H1 (cell line): ENCODE measurements at regions not wholly inside any gene's neighbourhood (a gene's known extent, or its start where the extent isn't known, plus 50 kb on each side); places are given as distances from the start of the nearest gene placed in this dataset.

Experiments
- CTCF ChIA-PET: fragments of 300-600 bp; sonication (Branson Sonifier 250); formaldehyde crosslinking; loops from one replicate; lab custom pipeline; 2021; ENCODE audit not compliant: partially characterized antibody; lab: Charles Lee
- POLR2A ChIA-PET: fragments of 300-600 bp; sonication (Branson Sonifier 250); formaldehyde crosslinking; loops from one replicate; lab custom pipeline; 2021; ENCODE audit warnings: inconsistent platforms; ENCODE audit not compliant: partially characterized antibody; lab: Charles Lee
- DNase-seq, 2 experiments: peaks; one replicate each; pipeline versions ENCODE4 v3.0.0 to v3.0.0-alpha.2; 2010 to 2022; ENCODE audit warnings: low spot score in 2 of 2, low read depth in 1 of 2, mixed read lengths in 1 of 2
- FAIRE-seq: peaks from 2 replicates; lab custom pipeline; 2011; peaks lifted over from hg19 to GRCh38; lab: Jason Lieb, UNC
- H2AFZ ChIP-seq: 2 replicates; pipeline ENCODE4 v1.8.1; 2012; ENCODE audit warnings: low read length, inconsistent platforms
- H2AK5ac ChIP-seq: 2 replicates; pipeline ENCODE4 v1.6.1; 2013; ENCODE audit warnings: low read depth, low read length
- H2BK120ac ChIP-seq: replicated peaks from 2 replicates; pipeline ENCODE3; 2013; ENCODE audit warnings: low read depth, low read length, inconsistent platforms
- H2BK12ac ChIP-seq: 2 replicates; pipeline ENCODE4 v1.6.1; 2013; ENCODE audit warnings: low read depth, low read length
- H2BK15ac ChIP-seq: 2 replicates; pipeline ENCODE4 v1.6.1; 2013; ENCODE audit warnings: low read length
- H2BK20ac ChIP-seq: 2 replicates; pipeline ENCODE4 v1.6.1; 2013; ENCODE audit warnings: low read length
- H2BK5ac ChIP-seq: 2 replicates; pipeline ENCODE4 v1.6.1; 2013; ENCODE audit warnings: low read depth, low read length
- H3K14ac ChIP-seq: 2 replicates; pipeline ENCODE4 v1.6.1; 2013; ENCODE audit warnings: inconsistent platforms; ENCODE audit not compliant: insufficient read length
- H3K18ac ChIP-seq: 2 replicates; pipeline ENCODE4 v1.6.1; 2013; ENCODE audit warnings: low read length; ENCODE audit errors: extremely low read depth
- H3K23ac ChIP-seq: 2 replicates; pipeline ENCODE4 v1.6.1; 2013; ENCODE audit warnings: inconsistent platforms; ENCODE audit not compliant: insufficient read length
- H3K23me2 ChIP-seq: 2 replicates; pipeline ENCODE4 v1.6.1; 2013; ENCODE audit warnings: low read depth, low read length
- H3K27ac ChIP-seq: 2 replicates; pipeline ENCODE4 v1.6.1; 2011; ENCODE audit warnings: low read depth, low read length, inconsistent platforms
- H3K27me3 ChIP-seq, 4 experiments: replicated peaks in 1 of 4; 1 replicate in 1 of 4; 2 replicates in 3 of 4; pipeline versions ENCODE4 v1.6.1 to v1.8.1; 2011 to 2013; ENCODE audit warnings: low read length in 3 of 4, mild to moderate bottlenecking in 3 of 4, inconsistent platforms in 2 of 4, mixed read lengths in 2 of 4, moderate library complexity in 1 of 4; ENCODE audit not compliant: control insufficient read depth in 3 of 4, insufficient read depth in 3 of 4; ENCODE audit errors: extremely low read depth in 1 of 4
- H3K36me3 ChIP-seq, 4 experiments: 2 replicates each; pipeline versions ENCODE4 v1.6.1 to v1.8.1; 2011 to 2013; ENCODE audit warnings: mild to moderate bottlenecking in 4 of 4, low read length in 3 of 4, moderate library complexity in 2 of 4, control low read depth in 1 of 4, inconsistent platforms in 1 of 4; ENCODE audit not compliant: insufficient read depth in 4 of 4, control insufficient read depth in 2 of 4
- H3K4ac ChIP-seq: replicated peaks from 2 replicates; pipeline ENCODE3; 2013; ENCODE audit warnings: low read length, low read depth, mixed read lengths, inconsistent platforms; ENCODE audit not compliant: insufficient read length
- H3K4me1 ChIP-seq, 4 experiments: replicated peaks in 1 of 4; 1 replicate in 1 of 4; 2 replicates in 3 of 4; pipeline versions ENCODE4 v1.6.1 to v1.8.1; 2011 to 2013; ENCODE audit warnings: low read length in 3 of 4, inconsistent platforms in 2 of 4, mixed read lengths in 1 of 4; ENCODE audit not compliant: insufficient read depth in 4 of 4, control insufficient read depth in 3 of 4
- H3K4me2 ChIP-seq, 2 experiments: 2 replicates each; pipeline versions ENCODE4 v1.6.1 to v1.8.1; 2011 to 2013; ENCODE audit warnings: low read depth in 2 of 2, low read length in 2 of 2, control low read depth in 1 of 2, inconsistent platforms in 1 of 2, mild to moderate bottlenecking in 1 of 2; ENCODE audit not compliant: insufficient read depth in 1 of 2
- H3K4me3 ChIP-seq, 4 experiments: fragments of 200-600, 300-600 bp in 1 of 4; sonication (generic), shearing (Covaris generic), sonication (Bioruptor Twin) in 1 of 4; 2 replicates each; pipeline versions ENCODE4 v1.5.1 to v1.8.1; 2011 to 2016; ENCODE audit warnings: low read length in 4 of 4, low read depth in 3 of 4, control low read depth in 2 of 4, inconsistent platforms in 2 of 4, mild to moderate bottlenecking in 2 of 4, mixed read lengths in 1 of 4, moderate library complexity in 1 of 4; ENCODE audit not compliant: insufficient read depth in 2 of 4; ENCODE audit errors: extremely low read depth in 1 of 4
- H3K56ac ChIP-seq: replicated peaks from 2 replicates; pipeline ENCODE3; 2013; ENCODE audit warnings: low read depth, mild to moderate bottlenecking, mixed read lengths, low read length, inconsistent platforms; ENCODE audit not compliant: insufficient read length
- H3K79me1 ChIP-seq: 2 replicates; pipeline ENCODE4 v1.6.1; 2013; ENCODE audit warnings: low read depth, low read length, control low read depth
- H3K79me2 ChIP-seq, 2 experiments: 2 replicates each; pipeline versions ENCODE4 v1.6.1 to v1.8.1; 2012 to 2013; ENCODE audit warnings: low read length in 2 of 2, mild to moderate bottlenecking in 2 of 2, inconsistent platforms in 1 of 2; ENCODE audit not compliant: insufficient read depth in 2 of 2, control insufficient read depth in 1 of 2
- H3K9ac ChIP-seq, 4 experiments: replicated peaks in 1 of 4; 1 replicate in 1 of 4; 2 replicates in 3 of 4; pipeline versions ENCODE4 v1.6.1 to v1.8.1; 2011 to 2013; ENCODE audit warnings: low read depth in 3 of 4, low read length in 3 of 4, control low read depth in 2 of 4, mild to moderate bottlenecking in 2 of 4, moderate library complexity in 2 of 4, inconsistent platforms in 1 of 4; ENCODE audit errors: extremely low read depth in 1 of 4
- H3K9me3 ChIP-seq, 2 experiments: 2 replicates each; pipeline versions ENCODE4 v1.6.1 to v1.8.1; 2012 to 2013; ENCODE audit warnings: mild to moderate bottlenecking in 2 of 2, moderate library complexity in 2 of 2, control low read depth in 1 of 2, inconsistent platforms in 1 of 2, low read depth in 1 of 2, low read length in 1 of 2, mixed read lengths in 1 of 2; ENCODE audit not compliant: insufficient read depth in 2 of 2
- H4K20me1 ChIP-seq, 2 experiments: replicated peaks in 1 of 2; 2 replicates each; pipeline versions ENCODE3 to v1.8.1; 2011 to 2013; ENCODE audit warnings: inconsistent platforms in 2 of 2, low read length in 2 of 2, mild to moderate bottlenecking in 1 of 2; ENCODE audit not compliant: insufficient read depth in 2 of 2, control insufficient read depth in 1 of 2
- H4K5ac ChIP-seq: 2 replicates; pipeline ENCODE4 v1.6.1; 2013; ENCODE audit warnings: low read length, low read depth, mixed read lengths, inconsistent platforms; ENCODE audit not compliant: insufficient read length
- H4K8ac ChIP-seq: 2 replicates; pipeline ENCODE4 v1.8.0; 2013; ENCODE audit warnings: mild to moderate bottlenecking, moderate library complexity, low read length, inconsistent platforms; ENCODE audit not compliant: insufficient read depth; ENCODE audit errors: extremely low read depth
- H4K91ac ChIP-seq: replicated peaks from 2 replicates; pipeline ENCODE3; 2013; ENCODE audit warnings: low read length, mixed read lengths, inconsistent platforms; ENCODE audit not compliant: insufficient read length
- CEBPB ChIP-seq: IDR thresholded peaks from 2 replicates; pipeline ENCODE4 v1.6.1; 2012; ENCODE audit warnings: low read depth, low read length
- CHD2 ChIP-seq: IDR thresholded peaks from 2 replicates; pipeline ENCODE4 v1.6.1; 2012; ENCODE audit warnings: low read length, improper control_type of control experiment
- EGR1 ChIP-seq: IDR thresholded peaks from 2 replicates; pipeline ENCODE4 v1.6.1; 2011; ENCODE audit warnings: low read depth, low read length, borderline replicate concordance
- PHF8 ChIP-seq: fragments of 200-600 bp; sonication (generic); conservative IDR thresholded peaks from 2 replicates; pipeline ENCODE4 v1.7.1; 2012; ENCODE audit warnings: low read depth, mild to moderate bottlenecking, inconsistent platforms, low read length, moderate library complexity
- RFX5 ChIP-seq: IDR thresholded peaks from 2 replicates; pipeline ENCODE4 v1.6.1; 2011; ENCODE audit warnings: low read depth, low read length, improper control_type of control experiment, borderline replicate concordance
- RXRA ChIP-seq: IDR thresholded peaks from 2 replicates; pipeline ENCODE4 v1.6.1; 2011; ENCODE audit warnings: low read depth, mild to moderate bottlenecking, low read length, moderate library complexity; ENCODE audit not compliant: insufficient read depth
- SIRT6 ChIP-seq: IDR thresholded peaks from one replicate; pipeline ENCODE4 v1.7.1; 2012; ENCODE audit warnings: low read length, inconsistent platforms
- SIX5 ChIP-seq: IDR thresholded peaks from 2 replicates; pipeline ENCODE4 v1.6.1; 2011; ENCODE audit warnings: mild to moderate bottlenecking, low read depth, low read length
- SP2 ChIP-seq: IDR thresholded peaks from 2 replicates; pipeline ENCODE4 v1.6.1; 2012; ENCODE audit warnings: mild to moderate bottlenecking, low read length, inconsistent platforms
- SP4 ChIP-seq: IDR thresholded peaks from 2 replicates; pipeline ENCODE4 v1.6.1; 2012; ENCODE audit warnings: low read length, inconsistent platforms
- SUZ12 ChIP-seq: fragments of 200-600 bp; sonication (generic); IDR thresholded peaks from 2 replicates; pipeline ENCODE4 v1.6.1; 2012; ENCODE audit warnings: mild to moderate bottlenecking, inconsistent platforms, low read length, moderate library complexity, mixed read lengths
- YY1 ChIP-seq: IDR thresholded peaks from 2 replicates; pipeline ENCODE4 v1.6.1; 2011; ENCODE audit warnings: low read depth, mild to moderate bottlenecking, low read length
- WGBS, 2 experiments: shearing (Covaris generic) in 1 of 2; methylation state at CpG; one replicate each; pipeline versions ENCODE4 v1.1.6 to v1.1.7; 2013 to 2015; ENCODE audit warnings: low lambda C conversion rate in 2 of 2, mixed read lengths in 2 of 2, inconsistent platforms in 1 of 2, low coverage in 1 of 2, missing lambda C conversion rate in 1 of 2; ENCODE audit not compliant: insufficient replicate concordance in 2 of 2, insufficient coverage in 1 of 2, insufficient read length in 1 of 2; ENCODE audit errors: extremely low coverage in 1 of 2, missing lambda C conversion rate in 1 of 2; 5-methylcytosine and 5-hydroxymethylcytosine counted together
- TF ChIP-seq, protein P1 (sequence below), 3 experiments: IDR thresholded peaks; 1 replicate in 2 of 3; 2 replicates in 1 of 3; pipeline versions ENCODE4 v1.5.1 to v1.6.1; 2011; ENCODE audit warnings: low read length in 3 of 3, mild to moderate bottlenecking in 3 of 3, inconsistent platforms in 2 of 3, low read depth in 1 of 3, moderate library complexity in 1 of 3; ENCODE audit not compliant: insufficient read depth in 1 of 3; ENCODE audit errors: control extremely low read depth in 1 of 3

DNA sequence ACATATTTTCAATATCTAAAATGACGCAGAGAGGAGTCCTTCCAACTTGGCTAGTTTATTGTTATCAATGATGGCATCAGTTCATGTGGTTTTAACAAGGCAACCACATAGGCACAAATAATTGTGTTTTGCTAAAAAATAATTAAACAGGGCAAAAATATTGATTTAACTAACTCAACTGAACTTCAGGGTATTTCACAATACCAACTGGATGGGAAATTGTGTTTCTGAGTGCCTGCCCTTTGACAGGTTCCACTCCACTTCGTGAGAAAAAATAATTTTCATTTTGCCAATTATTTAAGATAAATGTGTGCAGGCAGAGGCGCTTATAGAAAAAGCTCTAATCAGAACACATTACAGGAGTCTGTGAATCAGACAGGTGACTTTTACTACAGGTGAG lies 689.3 kb upstream of the CCDC54 start:
- WGBS, 2 experiments: 96% methylated on average over 3 of the region's 3 CpGs; no CpG with 5 or more reads in 1 of the 2 experiments
- Histone ChIP-seq H4K5ac (no peak overlapping the region), H4K8ac (no peak overlapping the region), H4K91ac (no peak overlapping the region), H2AK5ac (no peak overlapping the region), H3K18ac (no peak overlapping the region), H2BK12ac (no peak overlapping the region), H3K27ac (no peak overlapping the region), H3K27me3 (no peaks in the 10 kb centered on the region), H2BK5ac (no peak overlapping the region), H4K20me1 (no peaks in the 10 kb centered on the region), H2BK15ac (no peak overlapping the region), H3K4me2 (no peak overlapping the region), H3K36me3 (no peaks in the 10 kb centered on the region; a peak in 1 of 8 replicates), H2AFZ (no peak overlapping the region; the same call in 1 of the 2 replicates), H3K79me2 (no peaks in the 10 kb centered on the region), H3K4ac (no peak overlapping the region), H3K9me3 (no peaks in the 10 kb centered on the region), H3K23me2 (no peaks in the 10 kb centered on the region), H3K23ac (no peak overlapping the region), H3K4me1 (no peaks in the 10 kb centered on the region), H3K9ac (no peak overlapping the region), H3K14ac (no peak overlapping the region), H2BK120ac (no peak overlapping the region), H3K56ac (no peak overlapping the region), H2BK20ac (no peak overlapping the region), H3K4me3 (no peak overlapping the region), H3K79me1 (no peaks in the 10 kb centered on the region)
- ChIA-PET CTCF (no interaction called here), POLR2A (no interaction called here)
- no peak for TF ChIP-seq SP2
- no peak for TF ChIP-seq YY1
- no peak for TF ChIP-seq RFX5
- no peak for TF ChIP-seq SP4
- TF ChIP-seq CHD2: no peak
- TF ChIP-seq RXRA: no peak
- no peak for TF ChIP-seq SIX5
- no peak for TF ChIP-seq SUZ12
- TF ChIP-seq PHF8: no peak
- TF ChIP-seq SIRT6: no peak
- TF ChIP-seq, protein P1, sequence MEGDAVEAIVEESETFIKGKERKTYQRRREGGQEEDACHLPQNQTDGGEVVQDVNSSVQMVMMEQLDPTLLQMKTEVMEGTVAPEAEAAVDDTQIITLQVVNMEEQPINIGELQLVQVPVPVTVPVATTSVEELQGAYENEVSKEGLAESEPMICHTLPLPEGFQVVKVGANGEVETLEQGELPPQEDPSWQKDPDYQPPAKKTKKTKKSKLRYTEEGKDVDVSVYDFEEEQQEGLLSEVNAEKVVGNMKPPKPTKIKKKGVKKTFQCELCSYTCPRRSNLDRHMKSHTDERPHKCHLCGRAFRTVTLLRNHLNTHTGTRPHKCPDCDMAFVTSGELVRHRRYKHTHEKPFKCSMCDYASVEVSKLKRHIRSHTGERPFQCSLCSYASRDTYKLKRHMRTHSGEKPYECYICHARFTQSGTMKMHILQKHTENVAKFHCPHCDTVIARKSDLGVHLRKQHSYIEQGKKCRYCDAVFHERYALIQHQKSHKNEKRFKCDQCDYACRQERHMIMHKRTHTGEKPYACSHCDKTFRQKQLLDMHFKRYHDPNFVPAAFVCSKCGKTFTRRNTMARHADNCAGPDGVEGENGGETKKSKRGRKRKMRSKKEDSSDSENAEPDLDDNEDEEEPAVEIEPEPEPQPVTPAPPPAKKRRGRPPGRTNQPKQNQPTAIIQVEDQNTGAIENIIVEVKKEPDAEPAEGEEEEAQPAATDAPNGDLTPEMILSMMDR (IDR thresholded peaks at IDR 0.05; ENCODE audit: control extremely low read depth in 1 of 3, insufficient read depth in 1 of 3, low read depth in 1 of 3, low read length in 3 of 3): no peak
- no peak for TF ChIP-seq CEBPB
- TF ChIP-seq EGR1: no peak
- FAIRE-seq: no peak
- DNase-seq: no peak
